K562 (cell line): ENCODE measurements at regions not wholly inside any gene's neighbourhood (a gene's known extent, or its start where the extent isn't known, plus 50 kb on each side); places are given as distances from the start of the nearest gene placed in this dataset.

Experiments used
- ATAC-seq: fragments of 200-7000 bp; cut with Tn5 transposase; 3 replicates; pipeline ENCODE4 v1.9.1; 2020; ENCODE audit warnings: moderate library complexity
- BruUV-seq: library from RNA; stranded (reverse); fragments of 400-500 nt; replicated peaks from 2 replicates; lab custom pipeline; 2021; lab: Mats Ljungman, UMichigan
- CTCF ChIA-PET: fragments of 300-600 bp; formaldehyde crosslinking; extraction: SDS; loops from one replicate; lab custom pipeline; 2021; ENCODE audit warnings: low intra/inter-chr PET ratio; lab: Yijun Ruan, JAX
- POLR2A ChIA-PET: fragments of 300-600, 350-650 bp; sonication (Branson Sonifier 250); formaldehyde crosslinking; extraction: SDS; loops from one replicate; lab custom pipeline; 2021; ENCODE audit warnings: antibody characterized with exemption, inconsistent platforms; lab: Yijun Ruan, JAX
- DNase-seq, 4 experiments: peaks; one replicate each; pipeline versions ENCODE4 v3.0.0 to v3.0.0-alpha.2; 2011 to 2018; ENCODE audit warnings: low spot score in 3 of 4, mixed read lengths in 3 of 4; ENCODE audit errors: extremely low read depth in 1 of 4
- FAIRE-seq: peaks from 2 replicates; lab custom pipeline; 2011; peaks lifted over from hg19 to GRCh38; lab: Jason Lieb, UNC
- H2AFZ ChIP-seq: 2 replicates; pipeline ENCODE4 v1.6.0; 2011; ENCODE audit warnings: low read depth, low read length, control low read depth, inconsistent platforms
- H3K27ac ChIP-seq: fragments of 200-600 bp; 3 replicates; pipeline ENCODE4 v1.8.0; 2011; ENCODE audit warnings: low read depth, mild to moderate bottlenecking, control low read depth, inconsistent platforms, low read length, moderate library complexity, mixed read lengths; ENCODE audit errors: extremely low read depth
- H3K27me3 ChIP-seq, 2 experiments: fragments of 300-600 bp in 1 of 2; 2 replicates in 1 of 2; 3 replicates in 1 of 2; pipeline versions ENCODE4 v1.6.0 to v1.8.0; 2011; ENCODE audit warnings: inconsistent platforms in 2 of 2, low read length in 2 of 2, mild to moderate bottlenecking in 1 of 2, mixed read lengths in 1 of 2, moderate library complexity in 1 of 2; ENCODE audit not compliant: control insufficient read depth in 2 of 2, insufficient read depth in 2 of 2
- H3K36me3 ChIP-seq: fragments of 300-600 bp; 3 replicates; pipeline ENCODE4 v1.8.0; 2011; ENCODE audit warnings: mild to moderate bottlenecking, low read length, inconsistent platforms; ENCODE audit not compliant: control insufficient read depth, insufficient read depth
- H3K4me1 ChIP-seq, 2 experiments: fragments of 200-600 bp in 1 of 2; replicated peaks in 1 of 2; 2 replicates in 1 of 2; 3 replicates in 1 of 2; pipeline versions ENCODE4 v1.5.1 to v1.8.0; 2011; ENCODE audit warnings: inconsistent platforms in 2 of 2, low read length in 2 of 2, mild to moderate bottlenecking in 1 of 2, mixed read lengths in 1 of 2, moderate library complexity in 1 of 2; ENCODE audit not compliant: control insufficient read depth in 2 of 2, insufficient read depth in 2 of 2
- H3K4me2 ChIP-seq: 2 replicates; pipeline ENCODE4 v1.6.1; 2011; ENCODE audit warnings: low read length, control low read depth, inconsistent platforms, mixed read lengths; ENCODE audit not compliant: insufficient read depth
- H3K4me3 ChIP-seq: fragments of 200-600 bp; sonication (generic), shearing (Covaris generic); 2 replicates; pipeline ENCODE4 v1.5.1; 2016; ENCODE audit warnings: control low read depth, inconsistent platforms
- H3K79me2 ChIP-seq: fragments of 200-600 bp; 3 replicates; pipeline ENCODE4 v1.8.0; 2011; ENCODE audit warnings: low read length, inconsistent platforms; ENCODE audit not compliant: control insufficient read depth, insufficient read depth
- H3K9ac ChIP-seq, 2 experiments: 2 replicates each; pipeline versions ENCODE4 v1.6.0 to v1.6.1; 2011; ENCODE audit warnings: low read depth in 2 of 2, low read length in 2 of 2, control low read depth in 1 of 2, inconsistent platforms in 1 of 2, mild to moderate bottlenecking in 1 of 2, mixed read lengths in 1 of 2; ENCODE audit not compliant: insufficient read depth in 1 of 2
- H3K9me1 ChIP-seq: one replicate; pipeline ENCODE4 v1.6.0; 2011; ENCODE audit warnings: inconsistent platforms, mild to moderate bottlenecking, low read length, moderate library complexity; ENCODE audit not compliant: control insufficient read depth, insufficient read depth
- H3K9me3 ChIP-seq: replicated peaks from 2 replicates; pipeline ENCODE4 v1.5.1; 2011; ENCODE audit warnings: low read depth, low read length, inconsistent platforms; ENCODE audit not compliant: control insufficient read depth, insufficient read depth
- H4K20me1 ChIP-seq: replicated peaks from 2 replicates; pipeline ENCODE4 v1.6.1; 2011; ENCODE audit warnings: low read length, inconsistent platforms, mixed read lengths; ENCODE audit not compliant: control insufficient read depth, insufficient read depth
- NELFE ChIP-seq: IDR thresholded peaks from 2 replicates; pipeline ENCODE4 v1.6.1; 2011; ENCODE audit warnings: mild to moderate bottlenecking; ENCODE audit not compliant: insufficient read depth, insufficient read length
- ZNF589 ChIP-seq: fragments of 200-800 bp; sonication (Bioruptor generic); IDR thresholded peaks from 2 replicates; pipeline ENCODE4 v1.6.1; 2016; ENCODE audit warnings: low read depth, missing genetic modification characterization, missing compliant biosample characterization
- WGBS: fragments of 100-300 bp; shearing (Covaris generic); methylation state at CpG from one replicate; pipeline ENCODE4 v1.1.6; 2016; ENCODE audit warnings: low coverage, mixed read lengths; ENCODE audit not compliant: insufficient coverage; ENCODE audit errors: missing lambda C conversion rate; 5-methylcytosine and 5-hydroxymethylcytosine counted together
- in situ Hi-C: fragments of 300-500 bp; cut with MboI; formaldehyde crosslinking; loops from 4 replicates; pipeline ENCODE4 v1.15.0; 2018; ENCODE audit warnings: inconsistent platforms, mixed read lengths
- intact Hi-C: fragments of 100-400 bp; cut with micrococcal nuclease; formaldehyde crosslinking; loops from 2 replicates; pipeline ENCODE4 v1.14.2; 2022
- TF ChIP-seq, protein P1 (sequence below), 2 experiments: IDR thresholded peaks in 1 of 2; conservative IDR thresholded peaks in 1 of 2; 2 replicates each; pipeline ENCODE4 v1.6.1; 2016; ENCODE audit warnings: low read depth in 2 of 2, mild to moderate bottlenecking in 1 of 2, missing compliant biosample characterization in 1 of 2, missing genetic modification characterization in 1 of 2, moderate library complexity in 1 of 2
- TF ChIP-seq, protein P2 (sequence below): fragments of 250-450 bp; sonication (Bioruptor Pico); IDR thresholded peaks from 2 replicates; pipeline ENCODE4 v1.4.0; 2020; ENCODE audit warnings: mild to moderate bottlenecking, moderate library complexity, borderline replicate concordance

DNA sequence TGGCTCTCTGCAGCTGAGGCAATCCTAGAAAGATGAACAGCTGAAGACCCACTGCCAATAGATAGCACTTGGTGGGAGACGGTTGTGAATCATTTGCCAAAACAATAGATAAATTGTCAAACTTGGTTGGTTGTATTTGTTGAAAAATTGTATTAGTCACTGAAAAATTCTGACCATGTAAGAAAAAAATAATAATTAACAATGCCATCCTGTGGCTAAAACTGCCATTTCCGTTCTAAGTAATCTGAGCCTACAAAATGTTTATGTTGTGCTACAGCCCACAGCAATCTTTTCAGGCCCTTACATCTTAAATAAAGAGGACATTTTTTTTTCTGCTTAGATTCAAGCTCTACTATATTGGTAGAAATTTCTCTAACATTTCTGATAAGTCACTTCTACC, 103.2 kb upstream of the ANO3 start:
- TF ChIP-seq NELFE (no peak), ZNF589 (CRISPR knock-in tag) (no peak)
- TF ChIP-seq, protein P1, sequence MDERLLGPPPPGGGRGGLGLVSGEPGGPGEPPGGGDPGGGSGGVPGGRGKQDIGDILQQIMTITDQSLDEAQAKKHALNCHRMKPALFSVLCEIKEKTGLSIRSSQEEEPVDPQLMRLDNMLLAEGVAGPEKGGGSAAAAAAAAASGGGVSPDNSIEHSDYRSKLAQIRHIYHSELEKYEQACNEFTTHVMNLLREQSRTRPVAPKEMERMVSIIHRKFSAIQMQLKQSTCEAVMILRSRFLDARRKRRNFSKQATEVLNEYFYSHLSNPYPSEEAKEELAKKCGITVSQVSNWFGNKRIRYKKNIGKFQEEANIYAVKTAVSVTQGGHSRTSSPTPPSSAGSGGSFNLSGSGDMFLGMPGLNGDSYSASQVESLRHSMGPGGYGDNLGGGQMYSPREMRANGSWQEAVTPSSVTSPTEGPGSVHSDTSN (CRISPR knock-in tag; IDR thresholded peaks at IDR 0.05; ENCODE audit: low read depth): no peak
- TF ChIP-seq, protein P1 (tag; conservative IDR thresholded peaks at IDR 0.05; ENCODE audit: low read depth): no peak
- TF ChIP-seq, protein P2, sequence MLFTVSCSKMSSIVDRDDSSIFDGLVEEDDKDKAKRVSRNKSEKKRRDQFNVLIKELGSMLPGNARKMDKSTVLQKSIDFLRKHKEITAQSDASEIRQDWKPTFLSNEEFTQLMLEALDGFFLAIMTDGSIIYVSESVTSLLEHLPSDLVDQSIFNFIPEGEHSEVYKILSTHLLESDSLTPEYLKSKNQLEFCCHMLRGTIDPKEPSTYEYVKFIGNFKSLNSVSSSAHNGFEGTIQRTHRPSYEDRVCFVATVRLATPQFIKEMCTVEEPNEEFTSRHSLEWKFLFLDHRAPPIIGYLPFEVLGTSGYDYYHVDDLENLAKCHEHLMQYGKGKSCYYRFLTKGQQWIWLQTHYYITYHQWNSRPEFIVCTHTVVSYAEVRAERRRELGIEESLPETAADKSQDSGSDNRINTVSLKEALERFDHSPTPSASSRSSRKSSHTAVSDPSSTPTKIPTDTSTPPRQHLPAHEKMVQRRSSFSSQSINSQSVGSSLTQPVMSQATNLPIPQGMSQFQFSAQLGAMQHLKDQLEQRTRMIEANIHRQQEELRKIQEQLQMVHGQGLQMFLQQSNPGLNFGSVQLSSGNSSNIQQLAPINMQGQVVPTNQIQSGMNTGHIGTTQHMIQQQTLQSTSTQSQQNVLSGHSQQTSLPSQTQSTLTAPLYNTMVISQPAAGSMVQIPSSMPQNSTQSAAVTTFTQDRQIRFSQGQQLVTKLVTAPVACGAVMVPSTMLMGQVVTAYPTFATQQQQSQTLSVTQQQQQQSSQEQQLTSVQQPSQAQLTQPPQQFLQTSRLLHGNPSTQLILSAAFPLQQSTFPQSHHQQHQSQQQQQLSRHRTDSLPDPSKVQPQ (CRISPR knock-in tag): no peak
- no peak overlapping the region for H3K9ac ChIP-seq

More for the DNA sequence above, 103.2 kb upstream of the ANO3 start:
- POLR2A ChIA-PET: no interaction called here
- DNase-seq: no peak
- CTCF ChIA-PET: no interaction called here
- H3K27ac ChIP-seq: no peak overlapping the region
- no peaks in the 10 kb centered on the region for H3K4me1 ChIP-seq
- in situ Hi-C loops: no loop called here
- intact Hi-C loops: no loop called here
- 4% methylated on average over 2 of the region's 2 CpGs for WGBS
- no peaks in the 10 kb centered on the region for H3K36me3 ChIP-seq
- no TSS peak for BruUV-seq
- H4K20me1 ChIP-seq: no peaks in the 10 kb centered on the region
- H3K4me2 ChIP-seq: no peak overlapping the region
- H3K9me3 ChIP-seq: 0 out of 2 replicates have a peak, but pooled peaks cover 1% of the 10 kb centered on the region
- H3K4me3 ChIP-seq: no peak overlapping the region
- FAIRE-seq: no peak
- no peaks in the 10 kb centered on the region for H3K9me1 ChIP-seq
- no peaks in the 10 kb centered on the region for H3K79me2 ChIP-seq
- ATAC-seq: no peak
- no peak overlapping the region for H2AFZ ChIP-seq
- H3K27me3 ChIP-seq: no peaks in the 10 kb centered on the region
